ENCODE measurements at regions not wholly inside any gene's neighbourhood (a gene's known extent, or its start where the extent isn't known, plus 50 kb on each side); places are given as distances from the start of the nearest gene placed in this dataset.

DNA sequence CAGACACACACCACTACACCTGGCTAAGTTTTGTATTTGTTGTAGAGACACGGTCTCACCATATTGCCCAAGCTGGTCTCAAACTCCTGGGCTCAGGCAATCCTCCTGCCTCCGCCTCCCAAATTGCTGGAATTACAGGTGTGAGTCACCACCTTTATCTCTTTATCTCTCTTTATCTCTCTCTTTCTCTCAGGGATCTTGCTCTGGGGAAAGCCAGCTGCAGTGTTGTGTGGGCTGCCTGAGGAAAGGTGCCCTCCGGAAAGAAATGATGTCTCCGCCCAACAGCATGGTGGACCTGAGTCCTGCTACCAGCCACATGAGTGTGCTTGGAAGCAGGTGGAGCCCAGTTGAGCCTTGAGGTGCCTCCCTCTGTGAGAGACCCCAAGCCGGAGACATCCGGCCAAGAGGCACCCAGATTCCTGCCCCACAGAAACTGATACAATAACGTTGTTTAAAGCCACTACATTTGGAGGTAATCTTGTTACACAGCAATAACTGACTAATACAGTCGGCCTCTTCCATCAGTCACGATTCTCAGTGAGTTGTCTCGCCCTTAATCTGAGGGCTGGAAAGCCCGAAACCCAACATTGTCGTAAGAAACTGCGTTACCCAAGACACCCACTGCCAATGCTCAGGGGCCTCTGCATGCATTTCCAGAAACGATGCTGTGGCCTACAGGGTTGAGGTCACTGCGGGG is 68.0 kb upstream of the RPH3AL start:
- H4K20me1 ChIP-seq (ENCODE audit: insufficient read depth, low read length): no peaks in the 10 kb centered on the region

DNA sequence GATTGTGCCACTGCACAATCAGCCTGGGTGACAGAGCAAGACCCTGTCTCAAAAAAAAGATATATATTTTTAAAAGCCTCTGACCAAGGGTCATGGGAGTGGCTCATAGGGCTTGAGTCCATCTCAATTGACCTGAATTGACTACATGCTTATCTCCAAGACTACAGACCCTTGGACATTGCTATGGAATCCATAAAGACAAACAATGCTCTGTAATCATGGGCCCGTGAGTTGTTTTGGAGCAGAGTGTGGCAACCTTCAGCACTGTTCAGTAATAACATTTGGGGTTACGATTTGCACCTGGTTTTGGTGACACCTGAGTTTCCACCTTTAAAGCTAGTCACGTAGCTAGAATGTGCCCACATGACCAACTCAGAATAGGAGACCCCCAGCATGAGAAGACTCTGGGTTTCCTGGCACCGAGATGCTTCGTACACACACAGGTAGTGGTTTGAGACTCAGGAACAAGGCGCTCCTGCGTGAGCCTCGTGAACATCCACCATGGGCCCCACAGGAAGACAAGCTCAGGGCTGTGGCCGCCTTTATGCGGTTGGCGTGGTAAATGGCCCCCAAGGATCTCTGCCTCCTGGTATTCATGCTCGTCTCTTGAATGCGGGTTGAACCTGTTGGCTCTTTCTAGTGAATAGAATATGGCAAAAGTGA is 66.6 kb upstream of the RPH3AL start:
- FAIRE-seq (peak; percentile 36), ATAC-seq (peak; percentile 72), DNase-seq (ENCODE audit: low spot score) (peak; percentile 80)
- peak overlapping the region; percentile 90 for H3K27ac ChIP-seq (ENCODE audit: extremely low read length, insufficient read depth, low read length)
- H2AFZ ChIP-seq (ENCODE audit: low read length): no peak overlapping the region
- no peaks in the 10 kb centered on the region for H3K9me3 ChIP-seq (ENCODE audit: low read length)
- ChIA-PET CTCF (ENCODE audit: low intra/inter-chr PET ratio, low total read pairs) (no interaction called here), POLR2A (no interaction called here)
- H3K4me2 ChIP-seq (ENCODE audit: low read depth, low read length): peak overlapping the region; percentile 56
- H3K9ac ChIP-seq (ENCODE audit: insufficient read depth, low read depth, low read length): peak overlapping the region; percentile 43
- in situ Hi-C loops (cut with HindIII; ENCODE audit: extremely low pct_ligation_motif_present, low pct_unique_long_range_greater_than_20kb) (no loop called here), intact Hi-C loops (cut with micrococcal nuclease; ENCODE audit: unreplicated experiment) (no loop called here)
- no peaks in the 10 kb centered on the region for H3K36me3 ChIP-seq (replicated peaks in 1 of 2; ENCODE audit: control insufficient read depth in 1 of 2, insufficient read depth in 2 of 2, low read length in 2 of 2)
- WGBS (ENCODE audit: low lambda C conversion rate): 63% methylated on average over 8 of the region's 13 CpGs
- H3K79me2 ChIP-seq (ENCODE audit: insufficient read depth, low read length): no peaks in the 10 kb centered on the region
- H3K4me3 ChIP-seq (replicated peaks in 1 of 3; ENCODE audit: insufficient read depth in 1 of 3, low read depth in 2 of 3, low read length in 3 of 3): peak overlapping the region in 1 of 3 experiments; percentile 29; a peak in 1 of 6 replicates
- H3K4me1 ChIP-seq (ENCODE audit: insufficient read depth, low read length): peaks cover 58% of the 10 kb centered on the region
- no TSS peak for BruUV-seq (replicated peaks)
- H4K20me1 ChIP-seq (ENCODE audit: insufficient read depth, low read length): no peaks in the 10 kb centered on the region
- no peaks in the 10 kb centered on the region for H3K27me3 ChIP-seq (ENCODE audit: control insufficient read depth in 1 of 2, insufficient read depth in 2 of 2, low read length in 2 of 2)
- TF ChIP-seq SMAD3 (CRISPR knock-in tag; IDR thresholded peaks at IDR 0.05): no peak
- no peak for TF ChIP-seq ZNF224 (CRISPR knock-in tag; IDR thresholded peaks at IDR 0.05)
- TF ChIP-seq NR3C1 (CRISPR knock-in tag; IDR thresholded peaks at IDR 0.05): no peak
- TF ChIP-seq, protein P1, sequence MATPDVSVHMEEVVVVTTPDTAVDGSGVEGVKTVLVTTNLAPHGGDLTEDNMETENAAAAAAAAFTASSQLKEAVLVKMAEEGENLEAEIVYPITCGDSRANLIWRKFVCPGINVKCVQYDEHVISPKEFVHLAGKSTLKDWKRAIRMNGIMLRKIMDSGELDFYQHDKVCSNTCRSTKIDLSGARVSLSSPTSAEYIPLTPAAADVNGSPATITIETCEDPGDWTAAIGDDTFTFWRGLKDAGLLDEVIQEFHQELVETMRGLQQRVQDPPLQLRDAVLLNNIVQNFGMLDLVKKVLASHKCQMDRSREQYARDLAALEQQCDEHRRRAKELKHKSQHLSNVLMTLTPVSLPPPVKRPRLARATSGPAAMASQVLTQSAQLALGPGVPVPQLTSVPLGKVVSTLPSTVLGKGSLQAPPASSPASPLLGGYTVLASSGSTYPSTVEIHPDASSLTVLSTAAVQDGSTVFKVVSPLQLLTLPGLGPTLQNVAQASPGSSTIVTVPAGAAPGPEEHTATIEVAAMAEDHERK (CRISPR knock-in tag; IDR thresholded peaks at IDR 0.05; ENCODE audit: low read depth): no peak
- no peak for TF ChIP-seq CBFB (CRISPR knock-in tag; IDR thresholded peaks at IDR 0.05)
- TF ChIP-seq, protein P2, sequence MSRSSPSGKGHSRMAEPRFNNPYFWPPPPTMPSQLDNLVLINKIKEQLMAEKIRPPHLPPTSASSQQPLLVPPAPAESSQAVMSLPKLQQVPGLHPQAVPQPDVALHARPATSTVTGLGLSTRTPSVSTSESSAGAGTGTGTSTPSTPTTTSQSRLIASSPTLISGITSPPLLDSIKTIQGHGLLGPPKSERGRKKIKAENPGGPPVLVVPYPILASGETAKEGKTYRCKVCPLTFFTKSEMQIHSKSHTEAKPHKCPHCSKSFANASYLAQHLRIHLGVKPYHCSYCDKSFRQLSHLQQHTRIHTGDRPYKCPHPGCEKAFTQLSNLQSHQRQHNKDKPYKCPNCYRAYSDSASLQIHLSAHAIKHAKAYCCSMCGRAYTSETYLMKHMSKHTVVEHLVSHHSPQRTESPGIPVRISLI (CRISPR knock-in tag; IDR thresholded peaks at IDR 0.05; ENCODE audit: borderline replicate concordance): no peak
- TF ChIP-seq ZNF180 (CRISPR knock-in tag; IDR thresholded peaks at IDR 0.05; ENCODE audit: borderline replicate concordance, low read depth): no peak
- TF ChIP-seq FOXK1 (CRISPR knock-in tag; IDR thresholded peaks at IDR 0.05; ENCODE audit: borderline replicate concordance, low read depth): no peak
- TF ChIP-seq, protein P3, sequence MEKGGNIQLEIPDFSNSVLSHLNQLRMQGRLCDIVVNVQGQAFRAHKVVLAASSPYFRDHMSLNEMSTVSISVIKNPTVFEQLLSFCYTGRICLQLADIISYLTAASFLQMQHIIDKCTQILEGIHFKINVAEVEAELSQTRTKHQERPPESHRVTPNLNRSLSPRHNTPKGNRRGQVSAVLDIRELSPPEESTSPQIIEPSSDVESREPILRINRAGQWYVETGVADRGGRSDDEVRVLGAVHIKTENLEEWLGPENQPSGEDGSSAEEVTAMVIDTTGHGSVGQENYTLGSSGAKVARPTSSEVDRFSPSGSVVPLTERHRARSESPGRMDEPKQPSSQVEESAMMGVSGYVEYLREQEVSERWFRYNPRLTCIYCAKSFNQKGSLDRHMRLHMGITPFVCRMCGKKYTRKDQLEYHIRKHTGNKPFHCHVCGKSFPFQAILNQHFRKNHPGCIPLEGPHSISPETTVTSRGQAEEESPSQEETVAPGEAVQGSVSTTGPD (CRISPR knock-in tag; IDR thresholded peaks at IDR 0.05): no peak
- 0 out of 2 replicates have a peak, but pooled peaks have one; percentile 16 for TF ChIP-seq NR2F6 (IDR thresholded peaks at IDR 0.05)
- no peak for TF ChIP-seq NR2F6 (CRISPR knock-in tag; IDR thresholded peaks at IDR 0.05)
- TF ChIP-seq, protein P4, sequence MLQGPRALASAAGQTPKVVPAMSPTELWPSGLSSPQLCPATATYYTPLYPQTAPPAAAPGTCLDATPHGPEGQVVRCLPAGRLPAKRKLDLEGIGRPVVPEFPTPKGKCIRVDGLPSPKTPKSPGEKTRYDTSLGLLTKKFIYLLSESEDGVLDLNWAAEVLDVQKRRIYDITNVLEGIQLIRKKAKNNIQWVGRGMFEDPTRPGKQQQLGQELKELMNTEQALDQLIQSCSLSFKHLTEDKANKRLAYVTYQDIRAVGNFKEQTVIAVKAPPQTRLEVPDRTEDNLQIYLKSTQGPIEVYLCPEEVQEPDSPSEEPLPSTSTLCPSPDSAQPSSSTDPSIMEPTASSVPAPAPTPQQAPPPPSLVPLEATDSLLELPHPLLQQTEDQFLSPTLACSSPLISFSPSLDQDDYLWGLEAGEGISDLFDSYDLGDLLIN (CRISPR knock-in tag; IDR thresholded peaks at IDR 0.05; ENCODE audit: borderline replicate concordance): no peak

More for the DNA sequence above, 68.0 kb upstream of the RPH3AL start:
- H3K4me2 ChIP-seq (ENCODE audit: low read depth, low read length): no peak overlapping the region
- H3K36me3 ChIP-seq (replicated peaks in 1 of 2; ENCODE audit: control insufficient read depth in 1 of 2, insufficient read depth in 2 of 2, low read length in 2 of 2): no peaks in the 10 kb centered on the region
- ChIA-PET POLR2A (no interaction called here), CTCF (ENCODE audit: low intra/inter-chr PET ratio, low total read pairs) (no interaction called here)
- no peak overlapping the region for H3K4me3 ChIP-seq (replicated peaks in 1 of 3; ENCODE audit: insufficient read depth in 1 of 3, low read depth in 2 of 3, low read length in 3 of 3)
- H3K27ac ChIP-seq (ENCODE audit: extremely low read length, insufficient read depth, low read length): peak overlapping the region; percentile 90
- no peaks in the 10 kb centered on the region for H3K9me3 ChIP-seq (ENCODE audit: low read length)
- H3K27me3 ChIP-seq (ENCODE audit: control insufficient read depth in 1 of 2, insufficient read depth in 2 of 2, low read length in 2 of 2): no peaks in the 10 kb centered on the region
- ATAC-seq (no peak), FAIRE-seq (no peak), DNase-seq (ENCODE audit: low spot score) (no peak)
- H3K9ac ChIP-seq (ENCODE audit: insufficient read depth, low read depth, low read length): no peak overlapping the region
- intact Hi-C loops (cut with micrococcal nuclease; ENCODE audit: unreplicated experiment) (no loop called here), in situ Hi-C loops (cut with HindIII; ENCODE audit: extremely low pct_ligation_motif_present, low pct_unique_long_range_greater_than_20kb) (no loop called here)
- TF ChIP-seq RBAK (CRISPR knock-in tag; IDR thresholded peaks at IDR 0.05) (peak; percentile 97), MIER3 (CRISPR knock-in tag; IDR thresholded peaks at IDR 0.05; ENCODE audit: borderline replicate concordance) (no peak)
- WGBS (ENCODE audit: low lambda C conversion rate): 96% methylated on average over 14 of the region's 15 CpGs
- no peak overlapping the region for H2AFZ ChIP-seq (ENCODE audit: low read length)
- H3K79me2 ChIP-seq (ENCODE audit: insufficient read depth, low read length): no peaks in the 10 kb centered on the region
- BruUV-seq (replicated peaks): no TSS peak
- peaks cover 61% of the 10 kb centered on the region for H3K4me1 ChIP-seq (ENCODE audit: insufficient read depth, low read length)

All from HepG2 (cell line).